ENCODE measurements at regions not wholly inside any gene's neighbourhood (a gene's known extent, or its start where the extent isn't known, plus 50 kb on each side); places are given as distances from the start of the nearest gene placed in this dataset.

DNA sequence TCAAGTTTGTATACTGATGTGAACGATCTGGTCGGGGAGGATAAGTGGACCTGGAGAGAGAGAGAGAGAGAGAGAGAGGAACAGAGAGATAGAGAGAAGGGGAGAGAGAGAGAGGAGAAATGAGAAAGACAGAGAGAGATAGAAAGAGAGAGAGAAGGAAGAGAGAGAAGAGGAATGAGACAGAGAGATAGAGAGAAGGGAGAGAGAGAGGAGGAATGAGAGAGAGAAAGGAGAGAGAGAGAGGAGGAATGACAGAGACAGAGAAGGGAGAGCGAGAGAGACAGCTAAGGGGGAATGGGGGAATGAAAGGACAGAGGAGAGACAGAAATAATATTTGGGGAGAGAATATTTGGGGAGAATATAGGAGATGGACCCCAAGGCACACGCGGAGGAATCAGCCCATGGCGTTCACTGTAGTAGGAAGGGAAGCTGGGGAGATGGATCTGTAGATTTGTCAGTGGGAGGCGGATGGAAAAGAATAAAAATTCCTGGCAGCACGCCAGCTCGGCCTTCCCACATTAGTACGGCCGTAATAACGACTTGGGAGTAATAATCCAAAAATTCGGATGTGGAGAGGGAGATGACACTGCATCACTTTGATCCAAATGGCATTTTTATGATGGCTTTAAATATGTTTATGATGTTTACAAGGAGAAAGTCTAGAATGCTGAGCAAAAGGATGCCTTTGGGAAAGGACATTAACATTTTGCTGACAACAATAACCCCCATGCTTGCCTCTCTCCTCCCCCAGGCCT is 159.8 kb upstream of the KCNJ6 start (continued):
- TF ChIP-seq FOXM1 (IDR thresholded peaks at IDR 0.05; ENCODE audit: low read depth, low read length) (no peak), ZNF384 (IDR thresholded peaks at IDR 0.05; ENCODE audit: borderline replicate concordance, low read depth, low read length) (no peak), HDAC2 (IDR thresholded peaks at IDR 0.05) (no peak)
- TF ChIP-seq, protein P1, sequence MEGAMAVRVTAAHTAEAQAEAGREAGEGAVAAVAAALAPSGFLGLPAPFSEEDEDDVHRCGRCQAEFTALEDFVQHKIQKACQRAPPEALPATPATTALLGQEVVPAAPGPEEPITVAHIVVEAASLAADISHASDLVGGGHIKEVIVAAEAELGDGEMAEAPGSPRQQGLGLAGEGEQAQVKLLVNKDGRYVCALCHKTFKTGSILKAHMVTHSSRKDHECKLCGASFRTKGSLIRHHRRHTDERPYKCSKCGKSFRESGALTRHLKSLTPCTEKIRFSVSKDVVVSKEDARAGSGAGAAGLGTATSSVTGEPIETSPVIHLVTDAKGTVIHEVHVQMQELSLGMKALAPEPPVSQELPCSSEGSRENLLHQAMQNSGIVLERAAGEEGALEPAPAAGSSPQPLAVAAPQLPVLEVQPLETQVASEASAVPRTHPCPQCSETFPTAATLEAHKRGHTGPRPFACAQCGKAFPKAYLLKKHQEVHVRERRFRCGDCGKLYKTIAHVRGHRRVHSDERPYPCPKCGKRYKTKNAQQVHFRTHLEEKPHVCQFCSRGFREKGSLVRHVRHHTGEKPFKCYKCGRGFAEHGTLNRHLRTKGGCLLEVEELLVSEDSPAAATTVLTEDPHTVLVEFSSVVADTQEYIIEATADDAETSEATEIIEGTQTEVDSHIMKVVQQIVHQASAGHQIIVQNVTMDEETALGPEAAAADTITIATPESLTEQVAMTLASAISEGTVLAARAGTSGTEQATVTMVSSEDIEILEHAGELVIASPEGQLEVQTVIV (IDR thresholded peaks at IDR 0.05; ENCODE audit: borderline replicate concordance, partially characterized antibody), result no peak

- POLR2A ChIA-PET, result no interaction called here
- WGBS (ENCODE audit: insufficient coverage, insufficient replicate concordance, low lambda C conversion rate, missing lambda C conversion rate), result 44% methylated on average over 5 of the region's 5 CpGs
- CTCF ChIA-PET, result no interaction called here
- TF ChIP-seq BMI1 (IDR thresholded peaks at IDR 0.05; ENCODE audit: borderline replicate concordance), result no peak
- TF ChIP-seq CEBPZ (IDR thresholded peaks at IDR 0.05; ENCODE audit: low read depth, low read length), result no peak
- TF ChIP-seq, protein P1 (IDR thresholded peaks at IDR 0.05; ENCODE audit: borderline replicate concordance, partially characterized antibody), result no peak
- TF ChIP-seq ZBTB40 (IDR thresholded peaks at IDR 0.05; ENCODE audit: borderline replicate concordance), result no peak
These were observed 161.3 kb upstream of the KCNJ6 start for GRCh38 chr21:38077569-38077968.

More at GRCh38 chr21:38077569-38077968, 161.3 kb upstream of the KCNJ6 start:
- H2AFZ ChIP-seq (ENCODE audit: control insufficient read depth, low read depth, low read length), result no peak overlapping the region
- no peaks in the 10 kb centered on the region for H4K20me1 ChIP-seq (ENCODE audit: control insufficient read depth, insufficient read depth)
- H3K27ac ChIP-seq (ENCODE audit: control insufficient read depth, insufficient read depth), result no peak overlapping the region
- in situ Hi-C loops (cut with MboI) (no loop called here), intact Hi-C loops (cut with micrococcal nuclease; ENCODE audit: unreplicated experiment) (no loop called here)
- SMC1A ChIA-PET (ENCODE audit: uncharacterized antibody, unreplicated experiment), result no interaction called here
- no peaks in the 10 kb centered on the region for H3K79me2 ChIP-seq (ENCODE audit: control insufficient read depth, insufficient read depth, low read length)
- no peak for ATAC-seq
- DNase-seq (ENCODE audit: low read depth, low spot score), result no peak
- RAD21 ChIA-PET (ENCODE audit: unreplicated experiment), result no interaction called here
- no peak overlapping the region for H3K9ac ChIP-seq (ENCODE audit: control insufficient read depth, insufficient read depth, low read length)
- H3K36me3 ChIP-seq (ENCODE audit: control insufficient read depth in 2 of 2, insufficient read depth in 2 of 2, low read length in 1 of 2), result no peaks in the 10 kb centered on the region
- H3K4me1 ChIP-seq (ENCODE audit: control insufficient read depth, insufficient read depth, low read length), result no peaks in the 10 kb centered on the region
- no peak overlapping the region for H3K4me2 ChIP-seq (ENCODE audit: control insufficient read depth, insufficient read depth)
- no peaks in the 10 kb centered on the region for H3K9me3 ChIP-seq (replicated peaks; ENCODE audit: control insufficient read depth, insufficient read depth, low read length)
- no peak overlapping the region for H3K4me3 ChIP-seq
- no peak for FAIRE-seq
- no peaks in the 10 kb centered on the region; a peak in 1 of 4 replicates for H3K27me3 ChIP-seq (replicated peaks in 1 of 2; ENCODE audit: control insufficient read depth in 2 of 2, insufficient read depth in 2 of 2, low read length in 1 of 2)
- BruUV-seq (replicated peaks), result no TSS peak
